HepG2 (cell line): ENCODE measurements at regions not wholly inside any gene's neighbourhood (a gene's known extent, or its start where the extent isn't known, plus 50 kb on each side); places are given as distances from the start of the nearest gene placed in this dataset.

ENCODE experiments used
- CHCHD3 ChIP-seq: sonication (generic); formaldehyde crosslinking; IDR thresholded peaks from 2 replicates; pipeline ENCODE4 v1.8.0; 2022; ENCODE audit warnings: mild to moderate bottlenecking, missing genetic modification reagents, moderate library complexity
- KAT7 ChIP-seq: IDR thresholded peaks from 2 replicates; pipeline ENCODE4 v1.6.1; 2018; ENCODE audit warnings: borderline replicate concordance, missing compliant biosample characterization
- MXD4 ChIP-seq: IDR thresholded peaks from 2 replicates; pipeline ENCODE4 v1.6.1; 2016; ENCODE audit warnings: mild to moderate bottlenecking, missing biosample characterization, missing genetic modification reagents
- PLRG1 ChIP-seq: fragments of 450-650 bp; conservative IDR thresholded peaks from 2 replicates; pipeline ENCODE4 v1.6.1; 2016
- POLR2A ChIP-seq, 2 experiments: IDR thresholded peaks; 2 replicates each; pipeline ENCODE4 v1.6.1; 2011; ENCODE audit warnings: low read depth in 2 of 2, low read length in 2 of 2, mild to moderate bottlenecking in 1 of 2, moderate library complexity in 1 of 2; ENCODE audit not compliant: insufficient read depth in 1 of 2
- SRY ChIP-seq: sonication (generic); formaldehyde crosslinking; IDR thresholded peaks from 2 replicates; pipeline ENCODE4 v1.8.0; 2022; ENCODE audit warnings: mild to moderate bottlenecking, missing genetic modification reagents
- ZNF335 ChIP-seq: sonication (generic); formaldehyde crosslinking; IDR thresholded peaks from 2 replicates; pipeline ENCODE4 v1.4.0; 2020; ENCODE audit warnings: missing genetic modification reagents
- ZNF552 ChIP-seq: sonication (generic); formaldehyde crosslinking; IDR thresholded peaks from 2 replicates; pipeline ENCODE4 v1.9.0; 2022; ENCODE audit warnings: missing genetic modification reagents, mild to moderate bottlenecking, borderline replicate concordance
- ZNF562 ChIP-seq: sonication (generic); formaldehyde crosslinking; IDR thresholded peaks from 2 replicates; pipeline ENCODE4 v1.8.0; 2022; ENCODE audit warnings: missing genetic modification reagents, borderline replicate concordance
- ZNF747 ChIP-seq: sonication (generic); formaldehyde crosslinking; IDR thresholded peaks from 2 replicates; pipeline ENCODE4 v1.8.1; 2023; ENCODE audit warnings: missing genetic modification reagents, mild to moderate bottlenecking, borderline replicate concordance
- ZNF749 ChIP-seq: sonication (generic); formaldehyde crosslinking; IDR thresholded peaks from 2 replicates; pipeline ENCODE4 v1.8.0; 2022; ENCODE audit warnings: mild to moderate bottlenecking, missing genetic modification reagents, moderate library complexity, borderline replicate concordance
- ZNF768 ChIP-seq: sonication (generic); formaldehyde crosslinking; IDR thresholded peaks from 2 replicates; pipeline ENCODE4 v1.4.0; 2020; ENCODE audit warnings: missing genetic modification reagents
- ZNF850 ChIP-seq: sonication (generic); formaldehyde crosslinking; conservative IDR thresholded peaks from 2 replicates; pipeline ENCODE4 v1.9.0; 2021; ENCODE audit warnings: mild to moderate bottlenecking, missing genetic modification reagents
- TF ChIP-seq, protein P1 (sequence below): sonication (generic); formaldehyde crosslinking; IDR thresholded peaks from 2 replicates; pipeline ENCODE4 v1.8.1; 2023; ENCODE audit warnings: mild to moderate bottlenecking, moderate library complexity, missing genetic modification reagents
- TF ChIP-seq, protein P2 (sequence below): sonication (generic); formaldehyde crosslinking; IDR thresholded peaks from 2 replicates; pipeline ENCODE4 v1.8.1; 2022; ENCODE audit warnings: low read depth, mild to moderate bottlenecking, missing genetic modification reagents
- TF ChIP-seq, protein P3 (sequence below): sonication (generic); formaldehyde crosslinking; IDR thresholded peaks from 2 replicates; pipeline ENCODE4 v1.5.0; 2020; ENCODE audit warnings: mild to moderate bottlenecking, low read depth, missing genetic modification reagents, borderline replicate concordance
- TF ChIP-seq, protein P4 (sequence below): sonication (generic); formaldehyde crosslinking; IDR thresholded peaks from 2 replicates; pipeline ENCODE4 v1.4.0; 2020; ENCODE audit warnings: missing genetic modification reagents, low read depth, mild to moderate bottlenecking, borderline replicate concordance
- TF ChIP-seq, protein P5 (sequence below): sonication (generic); formaldehyde crosslinking; conservative IDR thresholded peaks from 2 replicates; pipeline ENCODE4 v1.4.0; 2020; ENCODE audit warnings: missing genetic modification reagents
- TF ChIP-seq, protein P6 (sequence below): sonication (generic); formaldehyde crosslinking; IDR thresholded peaks from 2 replicates; pipeline ENCODE4 v1.5.1; 2020; ENCODE audit warnings: mild to moderate bottlenecking, missing genetic modification reagents, moderate library complexity

DNA sequence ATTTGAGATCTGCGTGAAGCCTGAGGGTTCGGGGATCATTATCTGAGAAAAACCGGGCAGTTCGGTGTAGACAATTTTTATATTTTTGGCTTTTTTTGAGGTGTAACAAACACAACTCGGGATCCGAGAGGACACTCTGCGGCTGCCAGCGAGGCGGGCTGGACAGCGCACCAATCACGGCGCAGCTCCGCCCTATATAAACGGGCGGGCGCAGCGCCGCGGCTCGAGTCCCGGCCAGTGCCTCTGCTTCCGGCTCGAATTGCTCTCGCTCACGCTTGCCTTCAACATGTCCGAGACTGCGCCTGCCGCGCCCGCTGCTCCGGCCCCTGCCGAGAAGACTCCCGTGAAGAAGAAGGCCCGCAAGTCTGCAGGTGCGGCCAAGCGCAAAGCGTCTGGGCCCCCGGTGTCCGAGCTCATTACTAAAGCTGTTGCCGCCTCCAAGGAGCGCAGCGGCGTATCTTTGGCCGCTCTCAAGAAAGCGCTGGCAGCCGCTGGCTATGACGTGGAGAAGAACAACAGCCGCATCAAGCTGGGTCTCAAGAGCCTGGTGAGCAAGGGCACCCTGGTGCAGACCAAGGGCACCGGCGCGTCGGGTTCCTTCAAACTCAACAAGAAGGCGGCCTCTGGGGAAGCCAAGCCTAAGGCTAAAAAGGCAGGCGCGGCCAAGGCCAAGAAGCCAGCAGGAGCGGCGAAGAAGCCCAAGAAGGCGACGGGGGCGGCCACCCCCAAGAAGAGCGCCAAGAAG is 69.0 kb downstream of the HFE start (continued):
- TF ChIP-seq, protein P1, sequence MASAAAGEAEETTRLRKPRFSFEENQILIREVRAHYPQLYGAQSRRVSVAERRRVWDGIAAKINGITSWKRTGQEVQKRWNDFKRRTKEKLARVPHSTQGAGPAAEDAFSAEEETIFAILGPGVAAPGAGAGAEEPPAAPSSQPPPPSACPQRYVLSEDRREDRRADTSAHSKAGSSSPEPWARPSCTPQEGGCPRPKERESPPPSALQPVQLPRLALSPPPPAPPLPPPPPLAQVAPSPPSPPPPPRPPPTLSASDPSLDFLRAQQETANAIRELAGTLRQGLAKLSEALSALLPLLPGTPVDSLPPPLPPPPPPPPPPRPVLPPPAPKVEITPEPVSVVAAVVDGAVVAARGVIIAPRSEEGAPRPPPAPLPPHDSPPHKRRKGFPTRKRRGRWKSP (CRISPR knock-in tag): peak; percentile 98
- peak; percentile 98 for TF ChIP-seq ZNF552
- TF ChIP-seq ZNF850 (CRISPR knock-in tag): peak; percentile 85; the same call in 1 of the 2 replicates
- peak; percentile 89; the same call in 1 of the 2 replicates for TF ChIP-seq ZNF749 (CRISPR knock-in tag)
- TF ChIP-seq ZNF768: peak; percentile 89
- peak; percentile 93 for TF ChIP-seq SRY (CRISPR knock-in tag)
- peak; percentile 90; the same call in 1 of the 2 replicates for TF ChIP-seq ZNF335 (CRISPR knock-in tag)
- TF ChIP-seq, protein P2, sequence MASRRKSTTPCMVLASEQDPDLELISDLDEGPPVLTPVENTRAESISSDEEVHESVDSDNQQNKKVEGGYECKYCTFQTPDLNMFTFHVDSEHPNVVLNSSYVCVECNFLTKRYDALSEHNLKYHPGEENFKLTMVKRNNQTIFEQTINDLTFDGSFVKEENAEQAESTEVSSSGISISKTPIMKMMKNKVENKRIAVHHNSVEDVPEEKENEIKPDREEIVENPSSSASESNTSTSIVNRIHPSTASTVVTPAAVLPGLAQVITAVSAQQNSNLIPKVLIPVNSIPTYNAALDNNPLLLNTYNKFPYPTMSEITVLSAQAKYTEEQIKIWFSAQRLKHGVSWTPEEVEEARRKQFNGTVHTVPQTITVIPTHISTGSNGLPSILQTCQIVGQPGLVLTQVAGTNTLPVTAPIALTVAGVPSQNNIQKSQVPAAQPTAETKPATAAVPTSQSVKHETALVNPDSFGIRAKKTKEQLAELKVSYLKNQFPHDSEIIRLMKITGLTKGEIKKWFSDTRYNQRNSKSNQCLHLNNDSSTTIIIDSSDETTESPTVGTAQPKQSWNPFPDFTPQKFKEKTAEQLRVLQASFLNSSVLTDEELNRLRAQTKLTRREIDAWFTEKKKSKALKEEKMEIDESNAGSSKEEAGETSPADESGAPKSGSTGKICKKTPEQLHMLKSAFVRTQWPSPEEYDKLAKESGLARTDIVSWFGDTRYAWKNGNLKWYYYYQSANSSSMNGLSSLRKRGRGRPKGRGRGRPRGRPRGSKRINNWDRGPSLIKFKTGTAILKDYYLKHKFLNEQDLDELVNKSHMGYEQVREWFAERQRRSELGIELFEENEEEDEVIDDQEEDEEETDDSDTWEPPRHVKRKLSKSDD (CRISPR knock-in tag): peak; percentile 64; the same call in 1 of the 2 replicates
- peak; percentile 85 for TF ChIP-seq ZNF562 (CRISPR knock-in tag)
- peak; percentile 96 for TF ChIP-seq CHCHD3
- TF ChIP-seq, protein P3, sequence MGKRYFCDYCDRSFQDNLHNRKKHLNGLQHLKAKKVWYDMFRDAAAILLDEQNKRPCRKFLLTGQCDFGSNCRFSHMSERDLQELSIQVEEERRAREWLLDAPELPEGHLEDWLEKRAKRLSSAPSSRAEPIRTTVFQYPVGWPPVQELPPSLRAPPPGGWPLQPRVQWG (CRISPR knock-in tag): peak; percentile 65; the same call in 1 of the 2 replicates
- TF ChIP-seq, protein P4, sequence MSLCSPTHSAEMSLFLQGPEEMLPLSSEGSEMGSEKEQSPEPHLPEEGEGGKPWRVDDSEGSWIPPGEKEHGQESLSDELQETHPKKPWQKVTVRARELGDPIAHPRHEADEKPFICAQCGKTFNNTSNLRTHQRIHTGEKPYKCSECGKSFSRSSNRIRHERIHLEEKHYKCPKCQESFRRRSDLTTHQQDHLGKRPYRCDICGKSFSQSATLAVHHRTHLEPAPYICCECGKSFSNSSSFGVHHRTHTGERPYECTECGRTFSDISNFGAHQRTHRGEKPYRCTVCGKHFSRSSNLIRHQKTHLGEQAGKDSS (CRISPR knock-in tag): peak; percentile 84
- TF ChIP-seq ZNF747: peak; percentile 97; the same call in 1 of the 2 replicates
- TF ChIP-seq, protein P5, sequence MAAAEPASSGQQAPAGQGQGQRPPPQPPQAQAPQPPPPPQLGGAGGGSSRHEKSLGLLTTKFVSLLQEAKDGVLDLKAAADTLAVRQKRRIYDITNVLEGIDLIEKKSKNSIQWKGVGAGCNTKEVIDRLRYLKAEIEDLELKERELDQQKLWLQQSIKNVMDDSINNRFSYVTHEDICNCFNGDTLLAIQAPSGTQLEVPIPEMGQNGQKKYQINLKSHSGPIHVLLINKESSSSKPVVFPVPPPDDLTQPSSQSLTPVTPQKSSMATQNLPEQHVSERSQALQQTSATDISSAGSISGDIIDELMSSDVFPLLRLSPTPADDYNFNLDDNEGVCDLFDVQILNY (CRISPR knock-in tag): peak; percentile 67; the same call in 1 of the 2 replicates
- TF ChIP-seq, protein P6, sequence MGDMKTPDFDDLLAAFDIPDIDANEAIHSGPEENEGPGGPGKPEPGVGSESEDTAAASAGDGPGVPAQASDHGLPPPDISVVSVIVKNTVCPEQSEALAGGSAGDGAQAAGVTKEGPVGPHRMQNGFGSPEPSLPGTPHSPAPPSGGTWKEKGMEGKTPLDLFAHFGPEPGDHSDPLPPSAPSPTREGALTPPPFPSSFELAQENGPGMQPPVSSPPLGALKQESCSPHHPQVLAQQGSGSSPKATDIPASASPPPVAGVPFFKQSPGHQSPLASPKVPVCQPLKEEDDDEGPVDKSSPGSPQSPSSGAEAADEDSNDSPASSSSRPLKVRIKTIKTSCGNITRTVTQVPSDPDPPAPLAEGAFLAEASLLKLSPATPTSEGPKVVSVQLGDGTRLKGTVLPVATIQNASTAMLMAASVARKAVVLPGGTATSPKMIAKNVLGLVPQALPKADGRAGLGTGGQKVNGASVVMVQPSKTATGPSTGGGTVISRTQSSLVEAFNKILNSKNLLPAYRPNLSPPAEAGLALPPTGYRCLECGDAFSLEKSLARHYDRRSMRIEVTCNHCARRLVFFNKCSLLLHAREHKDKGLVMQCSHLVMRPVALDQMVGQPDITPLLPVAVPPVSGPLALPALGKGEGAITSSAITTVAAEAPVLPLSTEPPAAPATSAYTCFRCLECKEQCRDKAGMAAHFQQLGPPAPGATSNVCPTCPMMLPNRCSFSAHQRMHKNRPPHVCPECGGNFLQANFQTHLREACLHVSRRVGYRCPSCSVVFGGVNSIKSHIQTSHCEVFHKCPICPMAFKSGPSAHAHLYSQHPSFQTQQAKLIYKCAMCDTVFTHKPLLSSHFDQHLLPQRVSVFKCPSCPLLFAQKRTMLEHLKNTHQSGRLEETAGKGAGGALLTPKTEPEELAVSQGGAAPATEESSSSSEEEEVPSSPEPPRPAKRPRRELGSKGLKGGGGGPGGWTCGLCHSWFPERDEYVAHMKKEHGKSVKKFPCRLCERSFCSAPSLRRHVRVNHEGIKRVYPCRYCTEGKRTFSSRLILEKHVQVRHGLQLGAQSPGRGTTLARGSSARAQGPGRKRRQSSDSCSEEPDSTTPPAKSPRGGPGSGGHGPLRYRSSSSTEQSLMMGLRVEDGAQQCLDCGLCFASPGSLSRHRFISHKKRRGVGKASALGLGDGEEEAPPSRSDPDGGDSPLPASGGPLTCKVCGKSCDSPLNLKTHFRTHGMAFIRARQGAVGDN: peak; percentile 90
- no peak for TF ChIP-seq PLRG1
- peak; percentile 80 for TF ChIP-seq KAT7 (CRISPR knock-in tag)
- peak; percentile 65 for TF ChIP-seq MXD4 (CRISPR knock-in tag)
- peak; percentile 99 for TF ChIP-seq POLR2A (IDR thresholded peaks at IDR 0.05; ENCODE audit: insufficient read depth in 1 of 2, low read depth in 2 of 2, low read length in 2 of 2)
